IMR-90 (cell line): ENCODE measurements at regions not wholly inside any gene's neighbourhood (a gene's known extent, or its start where the extent isn't known, plus 50 kb on each side); places are given as distances from the start of the nearest gene placed in this dataset.

Source experiments
- ATAC-seq: fragments of 200-7000 bp; cut with Tn5 transposase; 2 replicates; pipeline ENCODE4 v1.9.1; 2020; ENCODE audit warnings: low read depth, mild to moderate bottlenecking, moderate library complexity
- BruUV-seq: library from RNA; stranded (reverse); fragments of 400-500 nt; replicated peaks from 2 replicates; lab custom pipeline; 2021; lab: Mats Ljungman, UMichigan
- CTCF ChIA-PET: fragments of 300-600 bp; formaldehyde crosslinking; extraction: SDS; loops from one replicate; lab custom pipeline; 2021; ENCODE audit warnings: antibody characterized with exemption; lab: Yijun Ruan, JAX
- POLR2A ChIA-PET: fragments of 300-600 bp; sonication (Branson Sonifier 250); formaldehyde crosslinking; loops from one replicate; lab custom pipeline; 2022; ENCODE audit warnings: antibody characterized with exemption; ENCODE audit not compliant: unreplicated experiment; lab: Charles Lee
- DNase-seq: peaks from one replicate; pipeline ENCODE4 v3.0.0; 2013
- H2AFZ ChIP-seq: replicated peaks from 2 replicates; pipeline ENCODE3; 2013; ENCODE audit warnings: low read length, mild to moderate bottlenecking; ENCODE audit not compliant: poor library complexity
- H2AK5ac ChIP-seq: 2 replicates; pipeline ENCODE4 v1.6.1; 2013; ENCODE audit warnings: low read depth, low read length, inconsistent platforms
- H2AK9ac ChIP-seq: replicated peaks from 2 replicates; pipeline ENCODE3; 2013; ENCODE audit warnings: mild to moderate bottlenecking, low read depth, low read length, moderate library complexity; ENCODE audit not compliant: poor library complexity
- H2BK120ac ChIP-seq: 2 replicates; pipeline ENCODE4 v1.6.1; 2013; ENCODE audit warnings: low read depth, low read length, inconsistent platforms
- H2BK15ac ChIP-seq: 3 replicates; pipeline ENCODE4 v1.6.1; 2013; ENCODE audit warnings: low read depth, low read length, inconsistent platforms
- H2BK20ac ChIP-seq: 2 replicates; pipeline ENCODE4 v1.6.1; 2013; ENCODE audit warnings: low read depth, mild to moderate bottlenecking, inconsistent platforms, low read length, moderate library complexity
- H2BK5ac ChIP-seq: 2 replicates; pipeline ENCODE4 v1.6.1; 2013; ENCODE audit warnings: mild to moderate bottlenecking, low read depth, low read length, inconsistent platforms; ENCODE audit not compliant: poor library complexity, severe bottlenecking
- H3K14ac ChIP-seq: replicated peaks from 2 replicates; pipeline ENCODE4 v1.6.1; 2013; ENCODE audit warnings: low read depth, low read length, inconsistent platforms
- H3K18ac ChIP-seq: 2 replicates; pipeline ENCODE4 v1.6.1; 2013; ENCODE audit warnings: low read depth, low read length, control low read depth
- H3K23ac ChIP-seq: 2 replicates; pipeline ENCODE4 v1.6.1; 2013; ENCODE audit warnings: low read depth, low read length, inconsistent platforms
- H3K27ac ChIP-seq: 2 replicates; pipeline ENCODE4 v1.5.1; 2013; ENCODE audit warnings: mild to moderate bottlenecking, control low read depth, low read length; ENCODE audit not compliant: insufficient read depth
- H3K27me3 ChIP-seq: 2 replicates; pipeline ENCODE4 v1.6.1; 2013; ENCODE audit warnings: low read length; ENCODE audit not compliant: control insufficient read depth, insufficient read depth
- H3K36me3 ChIP-seq: 2 replicates; pipeline ENCODE4 v1.6.1; 2013; ENCODE audit warnings: low read length, mixed read lengths; ENCODE audit not compliant: control insufficient read depth, insufficient read depth
- H3K4ac ChIP-seq: 2 replicates; pipeline ENCODE4 v1.6.1; 2013; ENCODE audit warnings: low read depth, low read length, inconsistent platforms
- H3K4me1 ChIP-seq: 2 replicates; pipeline ENCODE4 v1.6.1; 2013; ENCODE audit warnings: low read length, mixed read lengths; ENCODE audit not compliant: control insufficient read depth, insufficient read depth
- H3K4me2 ChIP-seq: 2 replicates; pipeline ENCODE4 v1.6.1; 2013; ENCODE audit warnings: low read depth, mild to moderate bottlenecking, control low read depth, low read length, moderate library complexity
- H3K4me3 ChIP-seq: 2 replicates; pipeline ENCODE4 v1.5.1; 2013; ENCODE audit warnings: low read depth, mild to moderate bottlenecking, control low read depth, low read length, moderate library complexity; ENCODE audit not compliant: insufficient read depth
- H3K56ac ChIP-seq: 2 replicates; pipeline ENCODE4 v1.6.1; 2013; ENCODE audit warnings: low read length, inconsistent platforms; ENCODE audit not compliant: insufficient read depth; ENCODE audit errors: extremely low read depth
- H3K79me1 ChIP-seq, 2 experiments: 2 replicates each; pipeline ENCODE4 v1.6.1; 2013; ENCODE audit warnings: low read length in 2 of 2, inconsistent platforms in 1 of 2, low read depth in 1 of 2
- H3K9ac ChIP-seq: 2 replicates; pipeline ENCODE4 v1.6.1; 2013; ENCODE audit warnings: low read depth, low read length, control low read depth
- H3K9me1 ChIP-seq: 2 replicates; pipeline ENCODE4 v1.6.1; 2013; ENCODE audit warnings: low read length, inconsistent platforms; ENCODE audit not compliant: insufficient read depth
- H3K9me3 ChIP-seq: 2 replicates; pipeline ENCODE4 v1.6.1; 2013; ENCODE audit warnings: low read length; ENCODE audit not compliant: control insufficient read depth, insufficient read depth
- H4K20me1 ChIP-seq: 2 replicates; pipeline ENCODE4 v1.6.1; 2013; ENCODE audit warnings: low read length, inconsistent platforms; ENCODE audit not compliant: insufficient read depth
- H4K5ac ChIP-seq: 2 replicates; pipeline ENCODE4 v1.6.1; 2013; ENCODE audit warnings: mild to moderate bottlenecking, low read depth, low read length, control low read depth
- H4K8ac ChIP-seq, 2 experiments: 2 replicates each; pipeline ENCODE4 v1.6.1; 2013; ENCODE audit warnings: low read depth in 2 of 2, low read length in 2 of 2, control low read depth in 1 of 2, inconsistent platforms in 1 of 2
- H4K91ac ChIP-seq: 2 replicates; pipeline ENCODE4 v1.6.1; 2013; ENCODE audit warnings: low read depth, low read length, inconsistent platforms; ENCODE audit not compliant: insufficient read depth
- BHLHE40 ChIP-seq: fragments of 150-350 bp; IDR thresholded peaks from 2 replicates; pipeline ENCODE4 v1.6.1; 2016; ENCODE audit warnings: mild to moderate bottlenecking, low read depth, low read length
- CEBPB ChIP-seq: IDR thresholded peaks from 2 replicates; pipeline ENCODE4 v1.6.1; 2012; ENCODE audit warnings: low read depth, low read length, improper control_type of control experiment
- CHD1 ChIP-seq: IDR thresholded peaks from 2 replicates; pipeline ENCODE4 v1.6.1; 2012; ENCODE audit warnings: low read depth, low read length, improper control_type of control experiment
- FOS ChIP-seq: fragments of 150-350 bp; IDR thresholded peaks from 2 replicates; pipeline ENCODE4 v1.6.1; 2016; ENCODE audit warnings: low read depth, low read length
- MAFK ChIP-seq: IDR thresholded peaks from 2 replicates; pipeline ENCODE4 v1.6.1; 2012; ENCODE audit warnings: low read depth, low read length, improper control_type of control experiment
- MAZ ChIP-seq: IDR thresholded peaks from 2 replicates; pipeline ENCODE4 v1.6.1; 2012; ENCODE audit warnings: low read depth, mild to moderate bottlenecking, low read length, improper control_type of control experiment, moderate library complexity, borderline replicate concordance
- MXI1 ChIP-seq: IDR thresholded peaks from 2 replicates; pipeline ENCODE4 v1.6.1; 2012; ENCODE audit warnings: low read depth, mild to moderate bottlenecking, low read length, moderate library complexity, borderline replicate concordance
- NFE2L2 ChIP-seq: fragments of 150-350 bp; IDR thresholded peaks from 2 replicates; pipeline ENCODE4 v1.6.1; 2016; ENCODE audit warnings: low read depth, mild to moderate bottlenecking, low read length
- POLR2A ChIP-seq: IDR thresholded peaks from 2 replicates; pipeline ENCODE4 v1.6.1; 2012; ENCODE audit warnings: mild to moderate bottlenecking, low read depth, low read length
- RAD21 ChIP-seq: IDR thresholded peaks from 2 replicates; pipeline ENCODE4 v1.6.1; 2012; ENCODE audit warnings: low read length, improper control_type of control experiment
- RCOR1 ChIP-seq: IDR thresholded peaks from 2 replicates; pipeline ENCODE4 v1.6.1; 2012; ENCODE audit warnings: mild to moderate bottlenecking, low read length, improper control_type of control experiment; ENCODE audit not compliant: insufficient replicate concordance
- RFX5 ChIP-seq: IDR thresholded peaks from 2 replicates; pipeline ENCODE4 v1.8.0; 2012; ENCODE audit warnings: low read depth, mild to moderate bottlenecking, low read length, moderate library complexity
- SMC3 ChIP-seq: fragments of 150-350 bp; IDR thresholded peaks from 2 replicates; pipeline ENCODE4 v1.6.1; 2016; ENCODE audit warnings: low read depth, mild to moderate bottlenecking, antibody characterized with exemption, low read length, moderate library complexity
- USF2 ChIP-seq: fragments of 150-350 bp; IDR thresholded peaks from 2 replicates; pipeline ENCODE4 v1.6.1; 2017; ENCODE audit warnings: mild to moderate bottlenecking, antibody characterized with exemption, low read length, low read depth
- WGBS, 2 experiments: methylation state at CpG; one replicate each; pipeline versions ENCODE4 v1.1.5 to v1.1.7; 2013; ENCODE audit warnings: missing lambda C conversion rate in 2 of 2; ENCODE audit not compliant: insufficient read length in 1 of 2; ENCODE audit errors: extremely low coverage in 2 of 2; 5-methylcytosine and 5-hydroxymethylcytosine counted together
- dilution Hi-C: fragments of 300-500 bp; cut with HindIII; formaldehyde crosslinking; loops from one replicate; pipeline ENCODE4 v1.14.3; 2018; ENCODE audit warnings: low sequenced_read_pairs; ENCODE audit not compliant: unreplicated experiment
- in situ Hi-C: fragments of 300-500 bp; cut with MboI; formaldehyde crosslinking; loops from 3 replicates; pipeline ENCODE4 v1.14.3; 2019; ENCODE audit warnings: low sequenced_read_pairs, inconsistent platforms, mixed read lengths
- intact Hi-C: fragments of 100-400 bp; cut with micrococcal nuclease; formaldehyde crosslinking; loops from 2 replicates; pipeline ENCODE4 v1.10.0; 2022
- TF ChIP-seq, protein P1 (sequence below): fragments of 150-350 bp; IDR thresholded peaks from 2 replicates; pipeline ENCODE4 v1.6.1; 2016; ENCODE audit warnings: low read depth, mild to moderate bottlenecking, low read length, moderate library complexity, borderline replicate concordance
- TF ChIP-seq, protein P2 (sequence below): conservative IDR thresholded peaks from 2 replicates; pipeline ENCODE4 v1.5.1; 2012; ENCODE audit warnings: mild to moderate bottlenecking, low read depth, low read length, improper control_type of control experiment

DNA sequence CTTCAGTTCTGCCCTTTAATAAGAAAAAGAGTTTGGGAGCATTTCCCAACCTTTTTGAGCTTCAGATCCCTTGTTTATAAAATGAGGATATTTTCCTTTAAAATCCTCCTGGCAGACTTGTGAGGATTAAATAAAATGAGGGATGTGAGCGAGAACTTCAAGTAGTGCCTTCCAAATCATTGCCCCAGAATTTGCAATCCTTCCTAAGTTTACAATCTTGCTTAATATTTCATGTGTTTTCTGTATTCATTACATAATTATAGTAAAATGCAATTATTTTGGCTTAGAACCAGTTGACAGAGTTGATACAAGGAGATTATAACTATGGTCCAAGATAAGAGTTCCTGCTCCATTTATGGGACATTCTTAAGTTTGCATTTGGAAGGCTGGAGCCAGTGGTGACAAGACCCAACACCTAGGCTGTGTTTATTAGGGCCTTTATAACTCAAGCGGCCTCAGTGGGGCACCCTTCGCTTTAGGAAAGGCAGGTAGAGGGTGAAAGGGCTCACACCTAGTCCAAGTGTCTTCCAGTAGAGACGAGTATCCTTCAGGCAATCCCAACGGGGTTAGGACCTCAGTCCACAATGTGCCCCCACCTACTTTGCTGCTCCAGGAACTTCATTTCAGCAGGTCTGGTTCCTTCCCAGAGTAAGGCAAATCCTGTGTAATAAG, 317.5 kb downstream of the WDR11 start:
- DNase-seq (no peak), ATAC-seq (no peak)
- no peak overlapping the region for H3K4ac ChIP-seq
- no peak overlapping the region for H3K4me3 ChIP-seq
- no peak overlapping the region for H2AK5ac ChIP-seq
- H3K14ac ChIP-seq, result no peak overlapping the region
- no peak overlapping the region for H2BK20ac ChIP-seq
- no peak overlapping the region for H4K91ac ChIP-seq
- H2BK120ac ChIP-seq, result no peak overlapping the region
- H3K27me3 ChIP-seq, result no peaks in the 10 kb centered on the region
- no peak overlapping the region for H3K9ac ChIP-seq
- no peaks in the 10 kb centered on the region for H4K20me1 ChIP-seq
- H2AK9ac ChIP-seq, result no peak overlapping the region
- no peak overlapping the region for H3K18ac ChIP-seq
- H3K4me2 ChIP-seq, result no peak overlapping the region
- dilution Hi-C loops (no loop called here), in situ Hi-C loops (no loop called here), intact Hi-C loops (no loop called here)
- no peak overlapping the region for H4K8ac ChIP-seq
- peaks cover 13% of the 10 kb centered on the region for H3K9me3 ChIP-seq
- H4K5ac ChIP-seq, result no peak overlapping the region
- H3K4me1 ChIP-seq, result no peaks in the 10 kb centered on the region
- ChIA-PET POLR2A (no interaction called here), CTCF (no interaction called here)
- no peak overlapping the region for H3K56ac ChIP-seq
- no peaks in the 10 kb centered on the region for H3K79me1 ChIP-seq
- WGBS, 2 experiments, result no CpG with 5 or more reads among the region's 5 CpGs
- H2BK15ac ChIP-seq, result no peak overlapping the region
- H2BK5ac ChIP-seq, result no peak overlapping the region
- no peak for TF ChIP-seq CEBPB
- TF ChIP-seq MXI1, result no peak
- TF ChIP-seq BHLHE40, result no peak
- TF ChIP-seq, protein P1, sequence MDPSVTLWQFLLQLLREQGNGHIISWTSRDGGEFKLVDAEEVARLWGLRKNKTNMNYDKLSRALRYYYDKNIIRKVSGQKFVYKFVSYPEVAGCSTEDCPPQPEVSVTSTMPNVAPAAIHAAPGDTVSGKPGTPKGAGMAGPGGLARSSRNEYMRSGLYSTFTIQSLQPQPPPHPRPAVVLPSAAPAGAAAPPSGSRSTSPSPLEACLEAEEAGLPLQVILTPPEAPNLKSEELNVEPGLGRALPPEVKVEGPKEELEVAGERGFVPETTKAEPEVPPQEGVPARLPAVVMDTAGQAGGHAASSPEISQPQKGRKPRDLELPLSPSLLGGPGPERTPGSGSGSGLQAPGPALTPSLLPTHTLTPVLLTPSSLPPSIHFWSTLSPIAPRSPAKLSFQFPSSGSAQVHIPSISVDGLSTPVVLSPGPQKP, result no peak
- no peak for TF ChIP-seq MAZ
- TF ChIP-seq USF2, result no peak
- no peak for TF ChIP-seq NFE2L2
- TF ChIP-seq RAD21, result no peak
- no peak for TF ChIP-seq RFX5
- TF ChIP-seq, protein P2, sequence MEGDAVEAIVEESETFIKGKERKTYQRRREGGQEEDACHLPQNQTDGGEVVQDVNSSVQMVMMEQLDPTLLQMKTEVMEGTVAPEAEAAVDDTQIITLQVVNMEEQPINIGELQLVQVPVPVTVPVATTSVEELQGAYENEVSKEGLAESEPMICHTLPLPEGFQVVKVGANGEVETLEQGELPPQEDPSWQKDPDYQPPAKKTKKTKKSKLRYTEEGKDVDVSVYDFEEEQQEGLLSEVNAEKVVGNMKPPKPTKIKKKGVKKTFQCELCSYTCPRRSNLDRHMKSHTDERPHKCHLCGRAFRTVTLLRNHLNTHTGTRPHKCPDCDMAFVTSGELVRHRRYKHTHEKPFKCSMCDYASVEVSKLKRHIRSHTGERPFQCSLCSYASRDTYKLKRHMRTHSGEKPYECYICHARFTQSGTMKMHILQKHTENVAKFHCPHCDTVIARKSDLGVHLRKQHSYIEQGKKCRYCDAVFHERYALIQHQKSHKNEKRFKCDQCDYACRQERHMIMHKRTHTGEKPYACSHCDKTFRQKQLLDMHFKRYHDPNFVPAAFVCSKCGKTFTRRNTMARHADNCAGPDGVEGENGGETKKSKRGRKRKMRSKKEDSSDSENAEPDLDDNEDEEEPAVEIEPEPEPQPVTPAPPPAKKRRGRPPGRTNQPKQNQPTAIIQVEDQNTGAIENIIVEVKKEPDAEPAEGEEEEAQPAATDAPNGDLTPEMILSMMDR, result no peak
- TF ChIP-seq MAFK, result no peak
- TF ChIP-seq CHD1, result no peak
- no peak for TF ChIP-seq FOS
- no peak for TF ChIP-seq SMC3
- no peak for TF ChIP-seq RCOR1
- no peak for TF ChIP-seq POLR2A
- BruUV-seq, result no TSS peak
- H3K9me1 ChIP-seq, result no peaks in the 10 kb centered on the region
- no peak overlapping the region for H2AFZ ChIP-seq
- no peak overlapping the region for H3K27ac ChIP-seq
- no peak overlapping the region for H3K23ac ChIP-seq
- no peaks in the 10 kb centered on the region for H3K36me3 ChIP-seq
